ENCODE measurements at regions not wholly inside any gene's neighbourhood (a gene's known extent, or its start where the extent isn't known, plus 50 kb on each side); places are given as distances from the start of the nearest gene placed in this dataset.
"Not testable (repeated sequence)": the region's sequence is repeated elsewhere in the genome, so short reads cannot be mapped to it uniquely, and the experiment has no call there.

DNA sequence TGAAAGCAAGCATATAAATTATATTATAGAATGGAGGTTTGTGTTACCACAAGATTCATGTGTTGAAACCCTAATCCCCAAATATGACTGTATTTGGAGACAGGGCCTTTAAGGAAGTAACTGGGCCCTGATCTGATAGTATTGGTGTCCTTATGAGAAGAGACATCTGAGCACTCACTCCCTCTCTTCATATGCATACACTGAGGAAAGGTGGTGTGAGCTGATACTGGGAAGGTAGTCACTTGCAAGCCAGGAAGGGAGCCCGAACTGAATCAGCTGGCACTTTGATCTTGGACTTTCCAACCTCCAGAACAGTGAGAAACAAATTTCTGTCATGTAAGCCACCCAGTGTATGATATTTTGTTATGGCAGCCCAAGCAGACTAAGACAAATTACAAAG is 66.9 kb upstream of the RHOBTB1 start:
- TF ChIP-seq EZH2phosphoT487 (IDR thresholded peaks at IDR 0.05; ENCODE audit: borderline replicate concordance, low read length) (no peak), EZH2 (IDR thresholded peaks at IDR 0.05; ENCODE audit: low read length, unreplicated experiment) (no peak)
- TF ChIP-seq, protein P1, sequence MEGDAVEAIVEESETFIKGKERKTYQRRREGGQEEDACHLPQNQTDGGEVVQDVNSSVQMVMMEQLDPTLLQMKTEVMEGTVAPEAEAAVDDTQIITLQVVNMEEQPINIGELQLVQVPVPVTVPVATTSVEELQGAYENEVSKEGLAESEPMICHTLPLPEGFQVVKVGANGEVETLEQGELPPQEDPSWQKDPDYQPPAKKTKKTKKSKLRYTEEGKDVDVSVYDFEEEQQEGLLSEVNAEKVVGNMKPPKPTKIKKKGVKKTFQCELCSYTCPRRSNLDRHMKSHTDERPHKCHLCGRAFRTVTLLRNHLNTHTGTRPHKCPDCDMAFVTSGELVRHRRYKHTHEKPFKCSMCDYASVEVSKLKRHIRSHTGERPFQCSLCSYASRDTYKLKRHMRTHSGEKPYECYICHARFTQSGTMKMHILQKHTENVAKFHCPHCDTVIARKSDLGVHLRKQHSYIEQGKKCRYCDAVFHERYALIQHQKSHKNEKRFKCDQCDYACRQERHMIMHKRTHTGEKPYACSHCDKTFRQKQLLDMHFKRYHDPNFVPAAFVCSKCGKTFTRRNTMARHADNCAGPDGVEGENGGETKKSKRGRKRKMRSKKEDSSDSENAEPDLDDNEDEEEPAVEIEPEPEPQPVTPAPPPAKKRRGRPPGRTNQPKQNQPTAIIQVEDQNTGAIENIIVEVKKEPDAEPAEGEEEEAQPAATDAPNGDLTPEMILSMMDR (conservative IDR thresholded peaks at IDR 0.05; ENCODE audit: low read depth, low read length): no peak
- Histone ChIP-seq H3K4me1 (ENCODE audit: insufficient read depth, low read length) (no peaks in the 10 kb centered on the region), H3K9ac (ENCODE audit: low read length) (no peak overlapping the region), H3F3A (ENCODE audit: low read length, unreplicated experiment) (no peaks in the 10 kb centered on the region), H3K9me3 (ENCODE audit: low read length) (no peaks in the 10 kb centered on the region), H3K27me3 (ENCODE audit: low read length) (peaks cover 5% of the 10 kb centered on the region; the same call in 1 of the 2 replicates), H3K4me3 (ENCODE audit: low read length) (no peak overlapping the region), H4K20me1 (ENCODE audit: low read length) (no peaks in the 10 kb centered on the region), H3K9me2 (replicated peaks; ENCODE audit: low read length) (no peaks in the 10 kb centered on the region), H3K36me3 (ENCODE audit: low read depth, low read length) (no peaks in the 10 kb centered on the region), H3K79me2 (ENCODE audit: low read length) (no peaks in the 10 kb centered on the region), H3K4me2 (ENCODE audit: low read length) (no peak overlapping the region), H2AFZ (ENCODE audit: low read length) (no peak overlapping the region), H3K27ac (ENCODE audit: low read length) (no peak overlapping the region)
- ATAC-seq (no peak), DNase-seq (no peak)
- BruUV-seq (replicated peaks): no TSS peak
- ChIA-PET POLR2A (ENCODE audit: unreplicated experiment) (no interaction called here), CTCF (no interaction called here)
- intact Hi-C loops (cut with micrococcal nuclease): no loop called here

DNA sequence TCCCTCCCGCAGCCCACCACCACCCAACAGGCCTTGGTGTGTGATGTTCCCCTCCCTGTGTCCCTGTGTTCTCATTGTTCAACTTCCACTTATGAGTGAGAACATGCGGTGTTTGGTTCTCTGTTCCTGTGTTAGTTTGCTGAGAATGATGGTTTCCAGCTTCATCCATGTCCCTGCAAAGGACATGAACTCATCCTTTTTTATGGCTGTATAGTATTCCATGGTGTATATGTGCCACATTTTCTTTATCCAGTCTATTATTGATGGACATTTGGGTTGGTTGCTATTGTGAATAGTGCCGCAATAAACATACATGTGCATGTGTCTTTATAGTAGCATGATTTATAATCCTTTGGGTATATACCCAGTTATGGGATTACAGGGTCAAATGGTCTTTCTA is 59.1 kb upstream of the RHOBTB1 start:
- intact Hi-C loops (cut with micrococcal nuclease); H3K9me2 ChIP-seq (replicated peaks; ENCODE audit: low read length); BruUV-seq (replicated peaks); H3K4me2 ChIP-seq (ENCODE audit: low read length); H3K36me3 ChIP-seq (ENCODE audit: low read depth, low read length); H4K20me1 ChIP-seq (ENCODE audit: low read length); H3K79me2 ChIP-seq (ENCODE audit: low read length); H3K9me3 ChIP-seq (ENCODE audit: low read length); CTCF ChIA-PET; H3K27me3 ChIP-seq (ENCODE audit: low read length); H3K9ac ChIP-seq (ENCODE audit: low read length); POLR2A ChIA-PET (ENCODE audit: unreplicated experiment); H2AFZ ChIP-seq (ENCODE audit: low read length); H3K4me1 ChIP-seq (ENCODE audit: insufficient read depth, low read length); H3K27ac ChIP-seq (ENCODE audit: low read length); H3K4me3 ChIP-seq (ENCODE audit: low read length); DNase-seq; H3F3A ChIP-seq (ENCODE audit: low read length, unreplicated experiment); ATAC-seq: not testable (repeated sequence)

DNA sequence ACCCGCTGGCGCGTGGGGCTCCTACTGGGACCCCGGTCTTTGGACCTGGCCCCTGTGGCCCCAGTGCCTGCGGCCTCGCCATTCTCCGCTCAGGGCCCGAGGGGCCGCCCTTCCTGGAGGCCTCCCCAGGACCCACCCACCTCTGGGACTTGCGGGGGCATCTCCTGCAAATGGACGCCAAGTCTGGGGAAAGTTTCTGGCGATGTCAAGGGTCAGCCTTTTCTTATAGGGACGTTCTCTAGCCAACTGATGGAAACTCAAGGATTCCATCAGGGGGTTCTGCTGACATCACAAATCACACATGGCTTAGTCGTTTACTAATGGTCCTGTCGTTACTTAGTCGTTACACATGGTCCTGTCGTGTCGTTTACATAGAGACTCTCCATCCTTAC is 57.7 kb upstream of the RHOBTB1 start:
- Histone ChIP-seq H3K4me1 (ENCODE audit: insufficient read depth, low read length) (peaks cover 8% of the 10 kb centered on the region; the same call in 1 of the 2 replicates), H3F3A (ENCODE audit: low read length, unreplicated experiment) (no peaks in the 10 kb centered on the region), H3K36me3 (ENCODE audit: low read depth, low read length) (no peaks in the 10 kb centered on the region), H3K27me3 (ENCODE audit: low read length) (peaks cover 5% of the 10 kb centered on the region), H3K9me3 (ENCODE audit: low read length) (no peaks in the 10 kb centered on the region), H3K9me2 (replicated peaks; ENCODE audit: low read length) (no peaks in the 10 kb centered on the region), H3K79me2 (ENCODE audit: low read length) (no peaks in the 10 kb centered on the region), H3K9ac (ENCODE audit: low read length) (peak overlapping the region; percentile 14; the same call in 1 of the 2 replicates), H3K4me2 (ENCODE audit: low read length) (peak overlapping the region; percentile 96), H3K4me3 (ENCODE audit: low read length) (peak overlapping the region; percentile 79), H4K20me1 (ENCODE audit: low read length) (no peaks in the 10 kb centered on the region), H3K27ac (ENCODE audit: low read length) (no peak overlapping the region), H2AFZ (ENCODE audit: low read length) (peak overlapping the region; percentile 84)
- no peak for DNase-seq
- no peak for ATAC-seq
- no TSS peak for BruUV-seq (replicated peaks)
- TF ChIP-seq EZH2 (IDR thresholded peaks at IDR 0.05; ENCODE audit: low read length, unreplicated experiment) (no peak), EZH2phosphoT487 (IDR thresholded peaks at IDR 0.05; ENCODE audit: borderline replicate concordance, low read length) (no peak)
- TF ChIP-seq, protein P1 (conservative IDR thresholded peaks at IDR 0.05; ENCODE audit: low read depth, low read length): no peak
- POLR2A ChIA-PET (ENCODE audit: unreplicated experiment): interaction anchor here (0.6 kb wide), 1 partner anchor 12 kb away, joined by 4 read pairs; no protein-coding TSS in a partner anchor
- CTCF ChIA-PET: no interaction called here
- intact Hi-C loops (cut with micrococcal nuclease): no loop called here
